Fibroblast of the conjunctiva (primary cell): ENCODE measurements at regions not wholly inside any gene's neighbourhood (a gene's known extent, or its start where the extent isn't known, plus 50 kb on each side); places are given as distances from the start of the nearest gene placed in this dataset.
"Not testable (repeated sequence)": the region's sequence is repeated elsewhere in the genome, so short reads cannot be mapped to it uniquely, and the experiment has no call there.

Source experiments
- DNase-seq: peaks from one replicate; pipeline ENCODE4 v3.0.0-alpha.2; 2010; ENCODE audit warnings: low read depth

- no peak for DNase-seq
These were observed 408.0 kb downstream of the TMEM182 start for GRCh38 chr2:103169861-103170260.

GRCh38 chr2:103172821-103173220 lies 411.0 kb downstream of the TMEM182 start:
- no peak for DNase-seq

DNA sequence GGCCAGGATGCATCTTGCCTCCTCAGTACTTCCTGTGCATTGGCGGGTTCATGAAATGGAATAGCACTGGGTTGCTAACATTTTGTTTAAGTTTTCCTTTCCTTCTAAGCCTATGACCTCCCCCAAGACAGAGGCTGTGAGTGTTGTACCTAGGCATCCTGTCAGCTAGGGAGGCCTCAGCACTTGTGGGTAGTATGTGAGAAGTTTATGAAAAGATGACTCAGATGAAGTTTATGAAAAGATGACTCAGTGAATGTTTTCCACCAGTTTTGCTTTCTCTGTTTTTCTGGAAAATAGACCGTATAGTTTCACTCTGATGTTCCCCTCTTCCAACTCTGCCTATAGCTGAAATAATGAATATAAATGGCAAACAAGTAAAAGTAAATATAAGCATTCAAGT lies 412.9 kb downstream of the TMEM182 start:
- no peak for DNase-seq

DNA sequence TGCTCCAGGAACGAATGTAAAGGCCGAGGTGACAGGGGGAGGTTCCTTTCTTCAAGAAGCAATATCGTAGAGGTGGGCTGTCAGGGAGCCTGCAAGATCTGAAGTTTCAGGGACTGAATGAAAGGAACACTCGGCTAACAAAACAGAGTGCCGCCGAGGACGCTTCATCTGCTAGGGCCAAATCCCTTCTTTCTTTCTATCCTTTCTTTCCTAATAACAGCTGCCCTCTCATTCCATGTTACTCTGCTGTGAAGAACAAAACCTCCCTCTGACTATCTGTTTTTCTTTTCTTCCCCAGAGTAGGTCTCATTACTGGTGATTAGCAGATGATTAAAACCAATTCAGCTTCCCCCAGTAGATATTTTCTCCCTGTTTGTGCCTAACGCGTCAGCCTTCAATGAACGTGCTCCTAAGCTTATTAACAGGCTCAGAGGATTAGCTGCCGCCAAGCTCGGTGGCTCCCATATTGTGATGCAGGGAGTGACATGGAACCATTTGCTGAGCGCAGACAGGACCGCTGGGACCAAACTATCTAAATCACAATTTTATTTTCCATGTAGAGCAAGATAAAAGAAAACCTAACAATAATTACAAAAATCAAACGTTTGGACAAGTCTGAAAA lies 414.6 kb downstream of the TMEM182 start:
- no peak for DNase-seq

DNA sequence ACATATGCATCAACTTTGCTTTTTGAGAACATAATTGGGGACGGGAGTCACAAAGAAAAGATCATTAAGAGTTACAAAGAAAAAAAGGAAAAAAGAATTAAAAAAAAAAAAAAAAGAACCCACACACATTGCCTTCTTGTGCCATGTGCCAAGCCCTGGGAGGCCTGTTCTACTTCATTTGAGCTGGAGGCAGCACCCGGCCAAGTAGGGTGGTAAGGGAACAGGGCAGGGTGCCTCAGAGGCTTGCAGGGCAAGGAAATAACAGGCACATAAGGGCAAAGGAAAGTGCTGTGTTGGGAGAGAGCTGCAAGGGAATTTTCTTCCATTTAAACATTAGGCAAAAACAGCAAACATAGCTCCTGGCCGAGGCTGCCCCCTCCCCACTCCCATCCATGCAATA lies 418.0 kb downstream of the TMEM182 start:
- DNase-seq: no peak

GRCh38 chr2:103183061-103183460 lies 421.2 kb downstream of the TMEM182 start:
- no peak for DNase-seq

DNA sequence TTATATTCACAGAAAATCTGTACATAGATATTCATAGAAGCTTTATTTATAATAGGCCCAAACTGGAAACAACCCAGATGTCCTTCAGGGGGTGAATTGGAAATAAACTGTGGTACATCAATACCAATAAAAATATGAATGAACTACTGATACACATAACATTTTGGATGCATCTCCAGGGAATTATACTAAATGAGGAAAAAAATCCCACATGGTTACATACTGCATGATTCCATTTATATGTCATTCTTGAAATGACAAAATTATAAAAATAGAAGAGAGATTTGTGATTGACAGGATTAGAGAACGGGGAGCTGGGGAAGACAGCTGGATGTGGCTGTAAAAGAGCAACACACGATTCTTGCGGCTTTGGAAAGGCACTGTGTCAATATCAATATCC lies 435.0 kb downstream of the TMEM182 start:
- no peak for DNase-seq

DNA sequence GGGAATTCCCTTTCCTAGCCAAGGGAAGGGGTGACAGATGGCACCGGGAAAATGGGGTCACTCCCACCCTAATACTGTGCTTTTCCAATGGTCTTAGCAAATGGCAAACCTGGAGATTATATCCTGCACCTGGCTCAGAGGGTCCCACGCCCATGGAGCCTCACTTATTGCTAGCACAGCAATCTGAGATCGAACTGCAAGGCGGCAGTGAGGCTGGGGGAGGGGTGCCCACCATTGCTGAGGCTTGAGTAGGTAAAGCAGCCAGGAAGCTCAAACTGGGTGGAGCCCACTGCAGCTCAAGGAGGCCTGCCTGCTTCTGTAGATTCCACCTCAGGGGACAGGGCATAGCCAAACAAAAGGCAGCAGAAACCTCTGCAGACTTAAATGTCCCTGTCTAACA lies 438.9 kb downstream of the TMEM182 start:
- not testable (repeated sequence) for DNase-seq

- no peak for DNase-seq
These were observed 447.1 kb downstream of the TMEM182 start for GRCh38 chr2:103208916-103209315.

- DNase-seq: no peak
These were observed 451.3 kb downstream of the TMEM182 start for GRCh38 chr2:103213028-103213542.

- no peak for DNase-seq
These were observed 456.7 kb downstream of the TMEM182 start for GRCh38 chr2:103218516-103218915.

- DNase-seq: no peak
These were observed 457.6 kb downstream of the TMEM182 start for GRCh38 chr2:103219398-103219797.

GRCh38 chr2:103222969-103223368 lies 461.1 kb downstream of the TMEM182 start:
- no peak for DNase-seq

- DNase-seq: no peak
These were observed 469.0 kb downstream of the TMEM182 start for GRCh38 chr2:103230796-103231195.

DNA sequence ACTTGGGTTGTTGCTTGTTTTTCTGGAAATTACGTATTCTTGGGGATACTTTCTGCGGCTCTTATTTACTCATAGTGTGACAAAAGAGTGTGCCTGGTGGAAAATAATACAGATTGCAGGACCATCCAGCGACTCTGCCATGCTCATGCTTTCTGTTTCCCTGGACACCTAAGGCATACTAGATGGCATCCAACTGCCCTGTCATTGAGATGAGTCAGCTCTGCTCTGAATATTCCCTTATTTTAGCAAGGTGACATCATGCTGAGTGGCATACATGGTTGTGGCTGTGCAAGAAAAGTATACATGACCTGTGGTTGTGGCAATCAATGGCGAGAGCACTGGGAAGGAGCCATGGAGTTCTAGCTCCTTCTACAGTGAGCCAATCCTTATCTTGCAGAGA lies 471.0 kb downstream of the TMEM182 start:
- no peak for DNase-seq

DNA sequence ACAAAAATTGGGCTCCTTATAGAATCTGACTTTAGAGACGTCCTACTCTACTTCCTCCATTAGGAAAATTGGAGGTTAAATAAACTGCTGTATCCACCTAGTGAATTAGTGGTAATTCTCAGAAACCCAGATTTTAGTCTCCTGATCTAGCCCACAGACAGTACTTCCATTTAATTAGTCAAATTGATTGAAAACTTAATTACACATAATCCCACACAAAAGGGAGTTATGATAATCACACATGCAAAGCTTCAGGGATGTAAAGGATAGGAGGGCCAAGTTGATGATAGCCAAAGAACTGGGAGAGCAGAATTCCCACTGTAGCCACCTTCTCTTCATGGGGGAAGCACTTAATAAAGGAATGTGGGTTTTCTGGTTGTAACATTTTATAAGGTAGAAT lies 471.9 kb downstream of the TMEM182 start:
- no peak for DNase-seq

DNA sequence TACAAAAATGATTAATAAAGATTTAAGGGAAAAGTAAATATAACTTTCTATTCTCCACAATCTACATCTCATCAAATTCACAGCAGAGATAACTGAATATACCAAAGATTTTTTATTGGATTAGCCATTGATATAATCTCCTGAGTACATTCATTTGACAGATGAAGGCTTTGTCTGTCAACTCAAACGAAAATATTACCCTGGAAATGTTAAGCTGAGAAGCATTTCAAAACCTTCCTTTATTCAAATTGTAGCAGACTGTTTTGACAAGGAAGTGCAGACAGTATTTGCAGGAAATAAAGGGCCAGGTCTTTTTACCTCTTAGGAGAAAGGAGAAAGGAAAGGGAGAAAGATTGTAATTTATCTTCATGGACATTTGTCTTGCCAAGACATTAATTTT lies 473.5 kb downstream of the TMEM182 start:
- DNase-seq: no peak

DNA sequence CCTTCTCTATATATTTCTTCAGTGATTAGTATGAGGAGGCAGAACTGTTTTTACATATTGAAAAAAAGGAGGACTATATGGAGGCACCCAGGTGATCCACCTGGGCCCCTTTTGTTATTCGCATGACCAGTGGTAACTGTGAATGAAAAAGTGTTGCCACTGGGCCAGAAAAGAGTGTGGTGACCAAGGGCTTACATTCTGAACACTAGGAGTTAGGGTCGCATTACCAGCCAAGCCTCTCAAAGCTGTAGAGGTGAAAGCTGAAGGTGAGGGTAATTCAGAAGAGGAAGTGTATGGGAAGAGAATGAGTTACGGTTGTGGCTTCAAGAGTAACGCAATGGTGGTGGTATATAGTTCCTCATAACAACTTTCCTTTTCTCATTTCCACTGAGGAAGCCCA lies 487.6 kb downstream of the TMEM182 start:
- DNase-seq: no peak

DNA sequence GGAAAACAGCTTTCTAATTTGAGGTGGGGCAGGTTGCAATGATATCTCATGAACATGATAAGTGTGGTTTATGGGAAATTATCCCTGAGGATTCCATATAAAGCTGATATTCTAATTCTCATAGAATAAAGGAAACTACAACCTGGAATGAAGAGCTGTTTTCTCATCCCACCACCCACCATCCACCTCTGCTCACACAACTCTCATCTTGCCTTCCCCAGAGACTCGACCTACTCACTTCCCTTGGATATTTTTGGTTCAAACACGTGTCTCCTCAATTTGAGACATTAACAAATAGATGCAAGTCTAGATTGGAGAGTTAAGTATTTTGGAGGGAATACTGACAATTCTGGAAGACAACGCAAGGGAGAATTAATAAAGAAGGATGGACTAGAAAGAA lies 490.9 kb downstream of the TMEM182 start:
- DNase-seq: no peak

DNA sequence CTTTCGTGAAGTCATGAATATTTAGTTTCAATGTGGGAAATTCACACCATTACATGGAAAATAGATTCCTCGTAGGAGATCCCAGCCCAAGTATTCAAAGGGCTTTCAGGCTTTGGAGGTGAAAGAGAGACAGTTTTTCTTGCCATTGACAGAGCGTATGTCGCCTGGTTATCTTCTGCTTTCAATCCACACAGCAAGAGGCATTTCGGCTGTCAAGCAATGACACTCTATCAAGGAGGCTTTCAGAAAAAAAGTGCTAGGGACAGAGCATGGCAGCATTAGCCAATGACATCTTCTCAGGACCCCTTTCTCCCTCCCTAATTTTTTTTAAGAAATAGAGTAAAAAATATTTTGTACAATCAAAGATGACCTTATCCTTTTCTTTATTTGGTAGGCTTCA lies 492.8 kb downstream of the TMEM182 start:
- DNase-seq: no peak

DNA sequence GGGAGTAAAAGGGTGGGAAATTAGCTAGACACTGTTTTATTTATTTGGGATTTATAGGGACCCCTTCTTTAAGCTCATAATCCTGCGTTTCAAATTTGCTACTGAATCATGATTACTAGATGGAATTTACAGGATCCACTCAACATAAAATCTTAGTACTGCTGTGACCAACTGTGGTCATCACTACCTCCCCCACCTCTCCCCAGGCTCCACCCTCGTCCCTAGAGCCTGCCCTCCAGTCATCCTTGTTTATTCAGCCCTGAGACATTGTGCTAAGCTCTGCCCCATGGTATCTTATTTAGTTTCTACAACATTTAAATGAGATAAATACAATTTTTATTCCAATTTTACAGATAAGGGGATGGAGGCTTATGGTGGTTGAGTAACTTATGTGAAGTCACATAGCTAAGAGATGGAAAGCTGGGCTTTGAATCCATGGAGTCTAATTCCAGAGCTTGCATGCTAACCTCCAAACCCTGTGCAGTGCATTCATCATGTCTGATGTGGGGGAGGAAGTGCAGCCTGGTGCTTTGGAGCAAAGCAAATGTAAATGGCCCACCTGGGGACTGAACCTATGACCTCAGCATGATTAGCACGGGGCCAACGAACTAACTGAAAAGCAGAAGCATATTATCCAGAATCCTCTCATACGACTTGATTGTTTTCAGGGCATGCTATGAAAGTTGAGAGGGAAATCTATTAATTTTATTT lies 502.4 kb downstream of the TMEM182 start:
- DNase-seq: no peak

DNA sequence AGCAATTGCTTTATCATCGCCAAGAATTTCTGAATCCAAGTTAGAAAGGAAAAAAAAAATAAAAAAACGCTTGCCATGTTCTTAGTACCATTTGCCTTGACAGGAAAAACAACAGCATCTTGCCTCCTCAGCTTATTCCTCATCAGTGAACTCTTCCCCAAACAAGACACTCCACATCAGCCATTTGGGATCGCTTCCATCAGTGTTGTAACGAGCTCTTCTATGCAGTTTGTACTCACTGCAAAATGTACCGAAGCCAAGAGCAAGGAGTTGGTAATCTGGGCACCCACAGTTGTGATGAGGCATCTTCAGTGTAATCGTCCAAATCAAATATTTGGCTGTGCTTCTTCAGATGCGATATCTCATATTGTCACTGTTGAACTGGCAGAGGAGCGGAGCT lies 503.7 kb downstream of the TMEM182 start:
- DNase-seq: no peak

- DNase-seq: no peak
These were observed 507.1 kb downstream of the TMEM182 start for GRCh38 chr2:103268841-103269498.
